COLO829 (cell line): ENCODE measurements at regions not wholly inside any gene's neighbourhood (a gene's known extent, or its start where the extent isn't known, plus 50 kb on each side); places are given as distances from the start of the nearest gene placed in this dataset.
"Not testable (repeated sequence)": the region's sequence is repeated elsewhere in the genome, so short reads cannot be mapped to it uniquely, and the experiment has no call there.

Experiments
- DNase-seq: peaks from one replicate; pipeline ENCODE4 v3.0.0; 2012; ENCODE audit warnings: low spot score

DNA sequence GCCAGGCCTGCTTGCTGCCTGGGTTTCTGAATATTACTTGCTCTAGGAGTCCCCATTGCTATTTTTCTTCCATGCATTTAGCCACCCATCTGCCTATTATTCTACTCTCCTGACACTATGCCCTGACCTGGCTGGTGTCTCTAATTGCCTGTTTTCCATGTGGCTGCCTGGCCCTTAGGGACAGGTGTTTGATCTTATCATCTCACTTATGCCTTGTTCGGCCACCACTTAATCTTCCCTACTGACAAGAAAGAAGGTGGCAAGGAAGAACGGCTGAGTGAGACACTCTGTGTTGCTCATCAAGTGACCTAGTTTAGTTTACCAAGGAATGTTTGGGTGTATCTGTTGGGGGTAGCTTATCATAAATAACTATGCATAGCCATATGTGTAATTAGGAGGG, 50.4 kb upstream of the RAPH1 start:
- DNase-seq: no peak

DNA sequence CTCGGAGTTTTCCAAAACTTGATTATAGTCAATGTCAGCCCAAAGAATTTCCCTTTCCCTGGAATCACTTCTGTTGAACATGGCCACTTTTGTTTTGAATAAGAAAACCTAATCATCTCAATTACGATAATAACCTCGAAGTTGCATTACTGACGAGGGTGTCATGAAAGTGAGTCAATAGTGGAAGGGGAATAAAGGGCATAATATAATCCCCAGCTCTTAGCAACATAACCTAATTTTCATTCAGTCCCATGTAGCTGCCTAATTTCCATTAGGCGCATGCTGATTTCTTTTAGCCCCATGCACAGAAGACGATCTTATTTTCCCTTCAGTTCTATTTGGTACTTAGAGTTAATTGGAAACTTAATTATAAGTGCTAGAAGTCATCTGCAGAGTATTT, 51.1 kb upstream of the RAPH1 start:
- no peak for DNase-seq

DNA sequence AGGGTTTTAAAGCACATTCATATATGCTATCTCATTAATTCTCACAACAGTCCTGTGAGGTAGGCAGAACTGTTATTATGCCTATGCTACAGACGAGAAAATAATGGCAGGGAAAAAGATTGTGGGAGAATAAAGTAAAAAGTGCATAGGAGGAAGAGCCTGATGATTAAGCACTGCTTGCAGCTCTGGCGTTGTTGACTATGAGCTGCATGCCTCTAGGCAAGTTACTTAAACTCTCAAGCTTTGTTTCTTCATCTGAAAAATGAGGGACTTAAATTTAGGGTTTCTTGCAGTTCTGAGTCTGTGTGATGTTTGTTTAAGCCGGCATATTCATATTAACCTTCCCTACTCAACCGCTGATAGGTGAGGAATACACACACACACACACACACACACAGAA, 51.6 kb upstream of the RAPH1 start:
- no peak for DNase-seq

DNA sequence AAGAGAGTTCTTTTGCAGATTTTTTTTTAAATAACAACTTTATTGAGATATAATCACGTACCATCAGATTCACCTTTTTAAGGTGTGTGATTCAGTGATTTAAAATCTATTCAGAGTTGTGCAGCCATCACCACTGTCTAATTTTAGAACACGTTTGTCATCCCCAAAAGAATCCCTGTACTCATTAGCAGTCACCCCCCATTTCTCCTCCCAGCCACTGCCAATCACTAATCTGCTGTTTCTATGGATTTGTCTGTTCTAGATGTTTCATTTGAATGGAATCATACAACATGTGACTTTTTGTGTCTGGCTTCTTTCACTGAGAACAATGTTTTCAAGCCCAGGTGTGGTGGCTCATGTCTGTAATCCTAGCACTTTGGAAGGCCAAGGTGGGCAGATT, 55.4 kb upstream of the RAPH1 start:
- no peak for DNase-seq

DNA sequence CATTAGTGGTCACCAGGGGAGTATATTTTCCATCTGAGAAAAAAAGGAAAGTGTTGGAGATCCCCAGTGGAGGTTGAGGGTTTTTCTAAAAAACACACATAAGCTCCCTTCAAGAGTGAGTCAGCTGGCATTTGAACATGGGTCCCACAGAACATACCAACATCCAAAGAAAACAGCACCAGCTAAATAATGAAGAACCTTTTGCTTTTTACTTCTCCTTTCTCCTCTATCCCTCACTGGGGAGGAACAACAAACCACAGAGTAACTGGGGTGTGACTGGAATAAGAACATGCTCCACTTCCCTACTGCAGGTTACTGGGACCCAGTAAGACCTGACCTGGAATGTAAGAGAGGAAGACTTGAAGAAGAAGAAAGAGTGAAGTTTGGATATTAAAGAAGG, 56.5 kb upstream of the RAPH1 start:
- DNase-seq: no peak

GRCh38 chr2:203592470-203592869, 57.4 kb upstream of the RAPH1 start:
- no peak for DNase-seq

- peak; percentile 12 for DNase-seq
Observed at GRCh38 chr2:203594541-203594940, 59.4 kb upstream of the RAPH1 start.

GRCh38 chr2:203596183-203596582, 61.1 kb upstream of the RAPH1 start:
- no peak for DNase-seq

DNA sequence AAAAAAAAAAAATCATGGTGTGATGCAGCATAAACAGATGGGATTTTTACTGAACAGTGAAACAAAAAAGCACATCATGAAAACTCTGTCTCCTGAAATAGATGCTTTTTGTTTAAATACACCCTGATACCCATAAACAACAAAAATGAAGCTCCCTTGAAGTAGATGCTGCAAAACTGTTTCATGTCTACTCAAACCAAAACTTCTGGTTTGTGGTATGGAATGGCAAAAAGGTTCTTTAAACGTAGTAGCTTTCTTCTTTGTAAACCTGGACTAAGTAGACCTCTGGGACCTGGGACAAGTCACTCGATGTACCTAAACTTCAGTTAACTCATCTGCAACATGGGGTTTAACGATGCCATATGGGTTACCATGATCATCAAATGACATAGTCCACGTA, 64.4 kb upstream of the RAPH1 start:
- no peak for DNase-seq

DNA sequence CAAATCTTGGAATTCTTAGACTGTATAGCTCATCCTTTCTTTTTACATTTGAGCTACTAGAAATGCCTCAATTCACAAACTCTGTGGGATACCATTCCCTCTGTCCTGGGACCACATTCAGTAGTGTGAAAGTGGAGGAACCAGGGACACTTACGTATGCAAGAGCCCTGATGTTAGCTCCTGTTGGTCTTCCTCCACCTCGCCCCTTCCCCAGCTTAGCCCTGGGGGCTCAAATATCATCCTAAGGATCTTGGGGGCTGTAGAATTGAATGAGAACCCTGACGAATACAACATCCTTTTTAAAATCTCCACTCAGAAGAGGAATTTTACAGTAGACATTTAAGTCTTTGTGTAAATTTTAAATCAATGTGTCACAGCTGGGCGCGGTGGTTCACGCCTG, 65.2 kb upstream of the RAPH1 start:
- DNase-seq: no peak

DNA sequence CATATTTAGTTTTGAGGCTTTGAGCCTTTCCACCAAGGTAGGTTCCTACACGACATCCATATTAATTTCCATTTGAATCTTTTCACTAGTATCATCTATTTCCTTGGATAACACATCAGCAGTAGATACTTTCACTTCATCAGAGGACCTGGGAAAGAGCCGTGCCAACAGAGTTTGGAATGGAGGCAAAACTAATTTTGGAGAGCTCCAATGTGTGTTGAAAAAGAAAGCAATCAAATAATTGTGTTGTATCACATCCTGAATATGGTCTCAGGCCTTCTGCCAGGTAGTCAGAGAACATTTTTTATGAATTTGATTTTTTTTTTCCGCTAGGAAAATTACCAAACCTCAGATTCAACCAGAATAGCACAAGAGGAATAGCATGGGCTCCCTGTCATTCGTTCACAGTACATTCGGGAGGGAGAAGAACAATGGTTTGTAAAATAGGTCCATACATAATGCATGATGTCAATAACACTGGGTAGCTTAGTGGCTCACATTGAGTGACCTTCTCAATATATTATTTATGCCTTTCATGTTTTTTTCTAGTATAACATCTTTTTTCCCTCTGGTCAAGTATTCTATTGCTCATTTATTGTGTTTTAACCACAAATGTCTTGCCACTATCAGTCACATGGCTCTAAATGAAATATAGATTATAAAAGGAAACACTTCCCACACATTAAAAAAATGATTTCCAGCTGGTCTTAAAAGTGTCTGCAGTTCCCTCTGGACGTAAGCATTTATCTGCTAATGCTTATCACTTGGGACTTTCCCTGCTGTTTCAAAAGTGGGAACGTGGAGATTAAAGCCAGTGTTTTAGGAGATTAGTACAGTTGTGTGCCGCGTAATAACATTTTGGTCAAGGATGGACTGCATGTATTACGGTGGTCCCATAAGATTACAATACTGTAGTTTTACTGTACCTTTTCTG, 68.6 kb upstream of the RAPH1 start:
- no peak for DNase-seq

- DNase-seq: no peak
Observed at GRCh38 chr2:203605302-203605701, 70.2 kb upstream of the RAPH1 start.

- no peak for DNase-seq
Observed at GRCh38 chr2:203606051-203606450, 71.0 kb upstream of the RAPH1 start.

DNA sequence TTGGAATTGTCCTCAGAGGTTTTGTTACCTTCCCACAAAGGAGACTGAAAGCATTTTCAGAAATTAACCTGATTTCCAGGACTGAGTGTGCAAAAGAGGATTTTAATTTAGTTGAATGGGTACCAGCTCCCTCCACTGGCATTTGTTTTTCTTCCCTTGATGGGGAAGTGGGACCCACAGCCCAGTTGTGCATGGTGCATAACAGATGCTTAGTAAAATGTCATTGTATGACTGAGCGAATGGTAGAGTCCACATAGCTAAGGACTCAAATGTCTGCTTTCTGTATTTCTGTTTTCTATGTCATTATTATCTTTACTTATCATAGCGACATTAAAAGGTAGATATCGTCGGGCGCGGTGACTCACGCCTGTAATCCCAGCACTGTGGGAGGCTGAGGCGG, 75.5 kb upstream of the RAPH1 start:
- DNase-seq: no peak

- no peak for DNase-seq
Observed at GRCh38 chr2:203612246-203612645, 77.1 kb upstream of the RAPH1 start.

DNA sequence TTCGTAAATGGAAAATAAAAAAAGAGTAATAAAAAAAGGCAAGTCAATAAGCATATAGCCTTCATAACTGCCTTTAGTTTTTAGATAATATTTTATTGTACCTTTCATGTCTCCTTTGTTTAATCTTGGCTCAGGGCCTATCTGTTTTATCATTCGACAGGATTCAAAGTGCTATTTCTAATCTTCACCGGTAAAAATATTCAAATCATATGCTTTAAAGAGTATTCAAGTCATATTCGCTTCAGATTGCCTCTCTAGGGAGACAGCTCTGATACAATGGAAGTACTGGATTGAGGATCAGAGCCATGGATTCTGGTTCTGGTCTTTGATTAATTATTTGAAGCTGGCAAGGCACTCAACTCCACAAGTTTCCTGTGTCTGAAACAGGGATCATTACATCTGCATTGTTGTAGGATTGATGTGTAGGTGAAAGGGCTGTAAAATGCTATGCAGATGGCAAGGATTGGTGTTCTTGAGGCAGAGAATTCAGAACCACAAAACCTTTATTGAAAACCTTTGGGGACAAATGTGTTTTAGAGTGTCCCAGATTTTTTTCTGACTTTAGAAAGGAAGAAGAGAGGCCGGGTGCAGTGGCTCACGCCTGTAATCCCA, 84.3 kb upstream of the RAPH1 start:
- DNase-seq: no peak

DNA sequence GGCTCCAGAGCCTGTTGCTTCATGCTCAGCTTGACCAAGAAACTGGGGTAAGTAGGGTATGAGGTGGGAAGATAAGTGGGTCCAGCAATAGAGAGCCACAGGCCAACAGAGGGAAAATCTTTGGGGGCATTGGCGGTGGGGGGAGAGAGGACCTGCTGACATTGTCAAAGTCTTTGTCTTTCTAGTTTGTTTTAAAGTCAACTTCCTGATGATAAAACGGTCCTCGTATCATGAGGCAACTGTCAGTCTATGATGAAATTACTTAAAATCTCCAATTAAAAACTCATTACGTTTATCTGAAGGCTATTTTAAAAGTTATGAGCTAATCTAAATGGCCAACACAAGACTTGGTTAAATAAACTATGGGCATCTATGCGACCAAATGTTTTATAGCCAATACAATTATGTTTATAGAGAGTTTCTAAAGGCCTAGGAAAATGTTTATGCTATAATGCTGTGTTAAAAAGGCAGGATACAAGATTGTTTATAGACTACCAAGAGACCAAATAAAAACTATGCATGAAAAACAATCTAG, 84.4 kb upstream of the CD28 start:
- DNase-seq: no peak

DNA sequence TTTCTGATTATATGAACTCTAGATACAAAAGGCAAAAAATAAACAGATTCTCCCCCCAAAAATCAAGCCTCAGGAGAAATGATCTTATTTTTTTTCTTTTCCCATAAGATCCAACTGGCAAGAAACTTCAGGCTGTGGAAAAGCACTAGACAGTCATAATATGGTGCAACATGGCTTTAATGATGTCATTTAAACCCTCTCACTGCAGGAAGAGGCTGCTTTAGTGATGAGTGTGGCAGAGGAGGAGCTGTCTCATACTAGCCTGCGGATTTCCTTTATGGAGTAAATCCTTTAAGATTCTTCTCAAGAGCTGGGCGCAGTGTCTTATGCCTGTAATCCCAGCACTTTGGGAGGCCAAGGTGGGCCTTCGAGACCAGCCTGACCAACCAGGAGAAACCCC, 83.3 kb upstream of the CD28 start:
- DNase-seq: no peak

- no peak for DNase-seq
Observed at GRCh38 chr2:203623661-203624060, 82.8 kb upstream of the CD28 start.

GRCh38 chr2:203625701-203626100, 80.7 kb upstream of the CD28 start:
- DNase-seq: no peak

DNA sequence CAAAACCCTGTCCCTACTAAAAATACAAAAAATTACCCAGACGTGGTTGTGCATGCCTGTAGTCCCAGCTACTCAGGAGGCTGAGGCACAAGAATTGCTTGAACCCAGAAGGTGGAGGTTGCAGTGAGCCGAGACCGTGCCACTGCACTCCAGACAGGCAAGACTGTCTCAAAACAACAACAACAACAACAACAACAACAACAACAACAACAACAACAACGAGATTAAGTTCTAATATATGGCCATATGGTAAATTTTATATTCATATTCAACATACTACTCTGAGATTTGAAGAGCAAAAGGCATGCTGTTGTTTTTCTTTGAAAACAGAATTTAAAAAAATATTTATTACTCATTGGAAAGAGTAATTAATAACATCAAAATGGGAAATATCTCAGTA, 80.2 kb upstream of the CD28 start:
- DNase-seq: not testable (repeated sequence)

DNA sequence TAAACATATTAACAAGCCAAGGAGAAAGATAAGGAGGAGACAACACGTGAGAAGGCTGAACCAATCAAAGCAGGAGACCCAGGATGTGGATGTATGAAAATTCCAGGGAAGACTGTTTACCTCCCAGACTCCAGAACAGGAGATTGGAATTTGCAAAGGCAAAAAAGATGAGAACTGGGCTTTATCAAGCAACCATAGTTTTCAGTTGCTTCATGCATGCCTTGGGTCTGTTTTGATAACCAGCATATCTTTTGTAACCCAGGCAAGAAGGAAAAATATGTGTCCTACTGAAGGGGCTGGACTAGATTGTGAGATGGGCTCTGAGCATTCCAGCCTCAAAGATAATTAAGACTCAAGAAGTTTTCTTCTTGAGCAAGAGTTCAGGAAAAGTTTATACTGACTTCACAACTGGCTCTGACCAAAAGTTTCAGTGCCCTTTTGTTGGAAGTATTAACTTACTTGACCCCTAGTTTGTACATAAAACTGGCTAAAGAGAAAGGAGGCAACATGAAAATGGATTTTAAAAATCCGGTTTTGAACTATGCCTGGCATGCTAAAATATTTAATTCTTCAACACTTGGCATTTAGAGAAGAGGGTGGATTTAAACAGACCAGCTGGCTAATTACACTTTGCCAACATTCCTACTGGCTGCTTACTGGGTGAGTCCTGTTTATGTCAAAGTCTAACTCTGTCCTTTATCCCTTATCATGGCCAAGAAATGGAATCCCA, 79.3 kb upstream of the CD28 start:
- no peak for DNase-seq

DNA sequence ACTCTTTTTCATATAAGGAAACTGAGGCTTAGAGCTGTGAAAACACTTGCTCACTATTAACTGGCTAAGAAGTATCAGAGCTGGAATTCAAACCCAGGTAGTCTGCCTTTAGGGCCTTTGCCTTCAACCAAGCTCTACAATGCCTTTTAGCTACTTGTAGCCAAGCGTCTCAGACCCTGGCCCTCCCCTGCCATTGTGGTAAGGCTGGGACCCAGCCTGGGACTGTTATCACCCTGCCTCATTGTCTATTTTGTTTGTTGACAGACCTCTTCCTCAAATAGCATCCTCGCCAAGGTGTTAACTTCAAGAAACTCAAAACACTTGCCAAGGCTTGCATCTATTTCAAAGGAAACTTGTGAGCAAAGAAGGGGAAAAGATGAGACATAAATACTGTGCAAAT, 76.7 kb upstream of the CD28 start:
- DNase-seq: no peak
